MM.1S (cell line): ENCODE measurements at regions not wholly inside any gene's neighbourhood (a gene's known extent, or its start where the extent isn't known, plus 50 kb on each side); places are given as distances from the start of the nearest gene placed in this dataset.

Experiments used
- DNase-seq: peaks from one replicate; pipeline ENCODE4 v3.0.0-alpha.2; 2015
- H2AFZ ChIP-seq: fragments of 300-600 bp; sonication (generic); 2 replicates; pipeline ENCODE4 v1.6.0; 2016; ENCODE audit warnings: antibody characterized with exemption, low read length
- H3F3A ChIP-seq: fragments of 300-600 bp; sonication (generic); 2 replicates; pipeline ENCODE4 v1.6.1; 2016; ENCODE audit warnings: mild to moderate bottlenecking, antibody characterized with exemption, low read length, moderate library complexity, mixed read lengths; ENCODE audit not compliant: insufficient read depth
- H3K27ac ChIP-seq: fragments of 300-600 bp; sonication (generic); 2 replicates; pipeline ENCODE4 v1.5.1; 2016; ENCODE audit warnings: mild to moderate bottlenecking, low read length
- H3K27me3 ChIP-seq: fragments of 300-600 bp; sonication (generic); replicated peaks from 2 replicates; pipeline ENCODE4 v1.6.0; 2016; ENCODE audit warnings: low read length; ENCODE audit not compliant: insufficient read depth
- H3K36me3 ChIP-seq: fragments of 300-600 bp; sonication (generic); replicated peaks from 2 replicates; pipeline ENCODE4 v1.6.1; 2016; ENCODE audit warnings: mild to moderate bottlenecking, low read length, mixed read lengths; ENCODE audit not compliant: insufficient read depth
- H3K4me1 ChIP-seq: fragments of 300-600 bp; sonication (generic); 2 replicates; pipeline ENCODE4 v1.6.1; 2016; ENCODE audit warnings: low read length, mixed read lengths
- H3K4me2 ChIP-seq: fragments of 300-600 bp; sonication (generic); 2 replicates; pipeline ENCODE4 v1.6.0; 2016; ENCODE audit warnings: low read depth, low read length
- H3K4me3 ChIP-seq: fragments of 300-600 bp; sonication (generic); 2 replicates; pipeline ENCODE4 v1.5.1; 2016; ENCODE audit warnings: low read length, mixed read lengths
- H3K79me2 ChIP-seq: fragments of 300-600 bp; sonication (generic); 2 replicates; pipeline ENCODE4 v1.6.1; 2016; ENCODE audit warnings: mixed run types, low read length, mixed read lengths
- H3K9ac ChIP-seq: fragments of 300-600 bp; sonication (generic); 2 replicates; pipeline ENCODE4 v1.6.1; 2016; ENCODE audit warnings: low read length, mixed read lengths
- H3K9me2 ChIP-seq: fragments of 300-600 bp; sonication (generic); replicated peaks from 2 replicates; pipeline ENCODE4 v1.6.1; 2016; ENCODE audit warnings: mild to moderate bottlenecking, low read length, mixed read lengths; ENCODE audit not compliant: insufficient read depth
- H3K9me3 ChIP-seq: fragments of 300-600 bp; sonication (generic); replicated peaks from 2 replicates; pipeline ENCODE4 v1.6.1; 2016; ENCODE audit warnings: mild to moderate bottlenecking, low read length, mixed read lengths; ENCODE audit not compliant: insufficient read depth
- H4K20me1 ChIP-seq: fragments of 300-600 bp; sonication (generic); 2 replicates; pipeline ENCODE4 v1.6.1; 2016; ENCODE audit warnings: mild to moderate bottlenecking, low read length, moderate library complexity, mixed read lengths; ENCODE audit not compliant: insufficient read depth
- EZH2 ChIP-seq: fragments of 300-600 bp; sonication (generic); optimal IDR thresholded peaks from 2 replicates; pipeline ENCODE3; 2017; ENCODE audit warnings: low read depth, mild to moderate bottlenecking, antibody characterized with exemption, low read length, mixed read lengths
- EZH2phosphoT487 ChIP-seq: fragments of 300-600 bp; sonication (generic); IDR thresholded peaks from 2 replicates; pipeline ENCODE4 v1.6.1; 2018; ENCODE audit warnings: antibody characterized with exemption, low read length
- TF ChIP-seq, protein P1 (sequence below): fragments of 300-600 bp; sonication (generic); IDR thresholded peaks from 2 replicates; pipeline ENCODE4 v1.5.1; 2016; ENCODE audit warnings: antibody characterized with exemption, low read length, mixed read lengths

DNA sequence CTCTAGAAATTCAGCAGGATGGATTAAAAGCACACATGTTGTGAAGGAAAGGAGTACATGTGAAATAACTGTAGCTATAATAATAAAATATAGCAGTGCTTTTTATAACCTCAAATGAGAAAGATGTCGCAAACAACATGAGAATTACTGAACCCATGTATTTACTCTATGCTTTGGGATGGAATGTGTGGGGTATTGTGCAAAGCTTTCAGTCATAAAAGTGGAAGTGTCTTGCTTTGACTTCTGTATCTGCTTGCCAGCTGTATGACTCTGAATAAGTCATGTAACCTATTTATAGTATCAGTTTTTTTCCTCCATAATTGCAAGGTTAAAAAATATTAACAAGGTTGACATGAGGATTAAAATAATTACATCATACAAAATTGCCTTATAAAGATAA lies 519.3 kb upstream of the CADM2 start:
- no peaks in the 10 kb centered on the region for H3K79me2 ChIP-seq
- H4K20me1 ChIP-seq, result no peaks in the 10 kb centered on the region
- no peaks in the 10 kb centered on the region for H3K36me3 ChIP-seq
- no peak for DNase-seq
- no peak overlapping the region for H3K4me3 ChIP-seq
- no peaks in the 10 kb centered on the region for H3K27me3 ChIP-seq
- H3K27ac ChIP-seq, result no peak overlapping the region
- TF ChIP-seq, protein P1, sequence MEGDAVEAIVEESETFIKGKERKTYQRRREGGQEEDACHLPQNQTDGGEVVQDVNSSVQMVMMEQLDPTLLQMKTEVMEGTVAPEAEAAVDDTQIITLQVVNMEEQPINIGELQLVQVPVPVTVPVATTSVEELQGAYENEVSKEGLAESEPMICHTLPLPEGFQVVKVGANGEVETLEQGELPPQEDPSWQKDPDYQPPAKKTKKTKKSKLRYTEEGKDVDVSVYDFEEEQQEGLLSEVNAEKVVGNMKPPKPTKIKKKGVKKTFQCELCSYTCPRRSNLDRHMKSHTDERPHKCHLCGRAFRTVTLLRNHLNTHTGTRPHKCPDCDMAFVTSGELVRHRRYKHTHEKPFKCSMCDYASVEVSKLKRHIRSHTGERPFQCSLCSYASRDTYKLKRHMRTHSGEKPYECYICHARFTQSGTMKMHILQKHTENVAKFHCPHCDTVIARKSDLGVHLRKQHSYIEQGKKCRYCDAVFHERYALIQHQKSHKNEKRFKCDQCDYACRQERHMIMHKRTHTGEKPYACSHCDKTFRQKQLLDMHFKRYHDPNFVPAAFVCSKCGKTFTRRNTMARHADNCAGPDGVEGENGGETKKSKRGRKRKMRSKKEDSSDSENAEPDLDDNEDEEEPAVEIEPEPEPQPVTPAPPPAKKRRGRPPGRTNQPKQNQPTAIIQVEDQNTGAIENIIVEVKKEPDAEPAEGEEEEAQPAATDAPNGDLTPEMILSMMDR, result no peak
- TF ChIP-seq EZH2 (no peak), EZH2phosphoT487 (no peak)
- no peaks in the 10 kb centered on the region for H3K4me1 ChIP-seq
- H3K9me3 ChIP-seq, result no peaks in the 10 kb centered on the region
- no peaks in the 10 kb centered on the region for H3F3A ChIP-seq
- no peak overlapping the region for H3K9ac ChIP-seq
- H3K4me2 ChIP-seq, result no peak overlapping the region
- H2AFZ ChIP-seq, result no peak overlapping the region
- no peaks in the 10 kb centered on the region for H3K9me2 ChIP-seq

DNA sequence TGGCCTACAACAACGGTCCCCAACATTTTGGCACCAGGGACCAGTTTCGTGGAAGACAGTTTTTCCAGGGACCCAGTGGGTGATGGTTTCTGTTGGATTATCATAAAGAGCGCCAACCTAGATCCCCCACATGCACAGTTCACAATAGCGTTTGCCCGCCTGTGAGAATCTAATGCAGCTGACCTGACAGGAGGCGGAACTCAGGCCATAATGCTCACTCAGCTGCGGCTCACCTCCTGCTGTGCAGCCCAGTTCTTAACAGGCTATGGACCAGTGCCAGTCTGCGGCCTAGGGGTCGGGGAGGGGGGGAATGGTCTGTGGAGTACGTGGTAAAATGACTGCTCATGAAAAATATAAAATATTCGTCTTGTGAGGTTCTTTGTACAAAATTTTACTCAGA lies 518.5 kb upstream of the CADM2 start:
- DNase-seq, result no peak
- no peaks in the 10 kb centered on the region for H3K79me2 ChIP-seq
- no peaks in the 10 kb centered on the region for H3K9me3 ChIP-seq
- no peaks in the 10 kb centered on the region for H3K36me3 ChIP-seq
- TF ChIP-seq, protein P1, result no peak
- no peak for TF ChIP-seq EZH2
- no peak for TF ChIP-seq EZH2phosphoT487
- H3K27ac ChIP-seq, result no peak overlapping the region
- no peak overlapping the region for H3K4me3 ChIP-seq
- H2AFZ ChIP-seq, result no peak overlapping the region
- H3K4me2 ChIP-seq, result no peak overlapping the region
- no peaks in the 10 kb centered on the region for H3K4me1 ChIP-seq
- H3K9me2 ChIP-seq, result no peaks in the 10 kb centered on the region
- no peaks in the 10 kb centered on the region for H3F3A ChIP-seq
- H4K20me1 ChIP-seq, result no peaks in the 10 kb centered on the region
- no peak overlapping the region for H3K9ac ChIP-seq
- H3K27me3 ChIP-seq, result no peaks in the 10 kb centered on the region

DNA sequence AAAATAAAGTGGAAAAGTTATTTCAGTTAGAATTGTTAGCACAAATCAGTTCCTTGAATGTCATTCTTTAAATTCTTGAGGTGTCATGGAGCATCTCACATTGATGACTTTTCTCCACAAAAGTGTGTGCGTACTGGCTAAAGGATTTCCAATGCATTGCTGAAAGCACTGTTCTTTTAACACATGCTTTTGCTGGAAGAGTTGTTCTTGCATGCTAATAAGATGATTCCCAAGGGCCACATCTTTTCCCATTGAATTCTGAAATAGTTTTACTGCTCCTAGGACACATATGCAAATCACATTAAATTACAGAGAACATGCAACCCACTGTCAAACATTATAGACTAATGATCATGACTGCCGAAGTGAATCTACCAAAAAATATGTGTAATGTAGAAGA lies 516.3 kb upstream of the CADM2 start:
- Histone ChIP-seq H3F3A (no peaks in the 10 kb centered on the region), H3K4me3 (no peak overlapping the region), H3K4me2 (no peak overlapping the region), H3K9me2 (no peaks in the 10 kb centered on the region), H3K4me1 (no peaks in the 10 kb centered on the region), H4K20me1 (no peaks in the 10 kb centered on the region), H2AFZ (no peak overlapping the region), H3K79me2 (no peaks in the 10 kb centered on the region), H3K9ac (no peak overlapping the region), H3K9me3 (no peaks in the 10 kb centered on the region), H3K36me3 (no peaks in the 10 kb centered on the region), H3K27me3 (no peaks in the 10 kb centered on the region), H3K27ac (no peak overlapping the region)
- TF ChIP-seq, protein P1, result no peak
- no peak for TF ChIP-seq EZH2
- no peak for TF ChIP-seq EZH2phosphoT487
- no peak for DNase-seq
